Tibial nerve (tissue), 4 donors: ENCODE measurements at regions not wholly inside any gene's neighbourhood (a gene's known extent, or its start where the extent isn't known, plus 50 kb on each side); places are given as distances from the start of the nearest gene placed in this dataset.

Experiments used
- DNase-seq, 2 donors: peaks; one replicate each; pipeline ENCODE4 v3.0.0-alpha.2; 2019; ENCODE audit warnings: low spot score in 2 of 2
- H3K27ac ChIP-seq, 4 donors: fragments of 200-600 bp; sonication (generic) in 3 of 4; one replicate each; pipeline ENCODE4 v1.5.1; 2017 to 2019; ENCODE audit warnings: mild to moderate bottlenecking in 1 of 4
- H3K27me3 ChIP-seq, 2 donors: fragments of 200-600 bp; sonication (generic) in 1 of 2; one replicate each; pipeline versions ENCODE4 v1.5.1 to v1.6.0; 2017 to 2019
- H3K36me3 ChIP-seq, 3 donors: fragments of 200-600 bp; sonication (generic); one replicate each; pipeline ENCODE4 v1.5.1; 2018 to 2019
- H3K4me1 ChIP-seq, 4 donors: fragments of 200-600 bp; sonication (generic) in 3 of 4; one replicate each; pipeline ENCODE4 v1.5.1; 2017 to 2019
- H3K4me3 ChIP-seq, 4 donors: fragments of 200-600 bp; sonication (generic) in 3 of 4; one replicate each; pipeline ENCODE4 v1.5.1; 2017 to 2019; ENCODE audit warnings: mild to moderate bottlenecking in 1 of 4, moderate library complexity in 1 of 4
- H3K9me3 ChIP-seq, 4 donors: fragments of 200-600 bp; sonication (generic) in 3 of 4; one replicate each; pipeline ENCODE4 v1.5.1; 2017 to 2019
- CTCF ChIP-seq, 5 experiments: fragments of 200-600 bp in 3 of 5; fragments of 450-650 bp in 2 of 5; sonication (generic) in 3 of 5; IDR thresholded peaks; one replicate each; pipeline ENCODE4 v1.5.1; 2016 to 2019; ENCODE audit warnings: antibody characterized with exemption in 5 of 5, mild to moderate bottlenecking in 3 of 5, moderate library complexity in 2 of 5
- EP300 ChIP-seq, 2 donors: sonication (generic); formaldehyde crosslinking; IDR thresholded peaks; one replicate each; pipeline ENCODE4 v1.6.1; 2017; ENCODE audit warnings: antibody characterized with exemption in 2 of 2, mild to moderate bottlenecking in 1 of 2
- POLR2A ChIP-seq, 2 donors: fragments of 450-650 bp; IDR thresholded peaks; one replicate each; pipeline ENCODE4 v1.6.1; 2017; ENCODE audit warnings: antibody characterized with exemption in 2 of 2, mild to moderate bottlenecking in 2 of 2, moderate library complexity in 2 of 2
- WGBS, 2 donors: methylation state at CpG; one replicate each; pipeline ENCODE4 v1.1.5; 2018; 5-methylcytosine and 5-hydroxymethylcytosine counted together

DNA sequence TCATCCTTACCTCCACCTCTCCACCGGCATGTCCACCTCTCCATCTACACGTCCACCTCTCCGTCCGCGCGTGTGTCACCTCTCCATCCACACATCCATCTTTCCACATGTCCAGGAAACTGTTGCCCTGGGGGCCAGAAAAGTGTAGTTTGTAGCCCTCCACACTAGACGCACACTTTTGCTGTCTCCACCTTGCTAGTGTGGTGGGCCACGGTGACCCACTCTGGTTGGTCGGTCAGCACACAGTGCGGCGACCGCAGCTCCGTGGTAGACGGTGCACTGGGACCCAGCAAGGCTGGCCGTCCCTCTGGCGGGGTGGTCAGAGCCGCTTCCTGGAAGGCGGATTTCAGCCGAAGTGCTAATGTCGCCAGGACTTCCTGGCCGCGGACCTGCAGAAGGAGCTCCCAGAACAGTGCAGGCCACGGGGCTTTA is 268.6 kb downstream of the DLL1 start:
- 95% methylated on average over 14 to 23 of the region's 23 CpGs for WGBS, 2 donors
- Histone ChIP-seq H3K9me3 (peaks cover 0 to 7% (median 0%) of the 10 kb centered on the region in 4 donors), H3K27ac (no peak overlapping the region), H3K36me3 (no peaks in the 10 kb centered on the region), H3K4me1 (peaks cover 0 to 9% (median 0%) of the 10 kb centered on the region in 4 donors), H3K4me3 (no peak overlapping the region), H3K27me3 (peaks cover 0 to 14% of the 10 kb centered on the region in 2 donors)
- no peak for DNase-seq
- TF ChIP-seq CTCF (IDR thresholded peaks at IDR 0.05), result no peak
- TF ChIP-seq EP300 (IDR thresholded peaks at IDR 0.05), result no peak
- TF ChIP-seq POLR2A (IDR thresholded peaks at IDR 0.05), result no peak

DNA sequence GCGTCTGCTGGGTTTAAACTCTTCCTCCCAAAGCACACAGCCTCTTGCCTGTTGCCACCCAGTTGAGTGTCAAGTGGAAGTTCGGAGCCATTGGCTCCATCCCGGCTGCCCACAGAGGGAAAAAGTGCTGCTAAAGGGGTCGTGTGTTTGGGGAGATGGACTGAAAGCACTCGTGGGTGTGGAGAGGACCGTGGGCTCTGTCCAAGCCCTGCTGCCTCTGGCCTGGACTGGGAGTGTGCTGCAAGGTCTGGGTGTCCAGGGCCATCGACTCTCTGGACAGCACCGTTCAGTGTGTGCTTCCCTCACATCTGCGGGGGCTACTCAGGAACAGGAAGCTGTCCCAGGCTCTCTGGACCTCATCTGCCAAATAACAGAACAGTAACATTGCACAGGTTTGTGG is 269.3 kb downstream of the DLL1 start:
- DNase-seq, result no peak
- 86 to 91% methylated on average over 9 of the region's 9 CpGs for WGBS, 2 donors
- H3K27me3 ChIP-seq, result peaks cover 0 to 14% of the 10 kb centered on the region in 2 donors
- H3K36me3 ChIP-seq, result no peaks in the 10 kb centered on the region
- peaks cover 0 to 7% (median 0%) of the 10 kb centered on the region in 4 donors for H3K9me3 ChIP-seq
- H3K27ac ChIP-seq, result no peak overlapping the region
- H3K4me3 ChIP-seq, result no peak overlapping the region
- peaks cover 0 to 9% (median 0%) of the 10 kb centered on the region in 4 donors for H3K4me1 ChIP-seq
- no peak for TF ChIP-seq POLR2A (IDR thresholded peaks at IDR 0.05)
- no peak for TF ChIP-seq EP300 (IDR thresholded peaks at IDR 0.05)
- TF ChIP-seq CTCF (IDR thresholded peaks at IDR 0.05), result no peak

DNA sequence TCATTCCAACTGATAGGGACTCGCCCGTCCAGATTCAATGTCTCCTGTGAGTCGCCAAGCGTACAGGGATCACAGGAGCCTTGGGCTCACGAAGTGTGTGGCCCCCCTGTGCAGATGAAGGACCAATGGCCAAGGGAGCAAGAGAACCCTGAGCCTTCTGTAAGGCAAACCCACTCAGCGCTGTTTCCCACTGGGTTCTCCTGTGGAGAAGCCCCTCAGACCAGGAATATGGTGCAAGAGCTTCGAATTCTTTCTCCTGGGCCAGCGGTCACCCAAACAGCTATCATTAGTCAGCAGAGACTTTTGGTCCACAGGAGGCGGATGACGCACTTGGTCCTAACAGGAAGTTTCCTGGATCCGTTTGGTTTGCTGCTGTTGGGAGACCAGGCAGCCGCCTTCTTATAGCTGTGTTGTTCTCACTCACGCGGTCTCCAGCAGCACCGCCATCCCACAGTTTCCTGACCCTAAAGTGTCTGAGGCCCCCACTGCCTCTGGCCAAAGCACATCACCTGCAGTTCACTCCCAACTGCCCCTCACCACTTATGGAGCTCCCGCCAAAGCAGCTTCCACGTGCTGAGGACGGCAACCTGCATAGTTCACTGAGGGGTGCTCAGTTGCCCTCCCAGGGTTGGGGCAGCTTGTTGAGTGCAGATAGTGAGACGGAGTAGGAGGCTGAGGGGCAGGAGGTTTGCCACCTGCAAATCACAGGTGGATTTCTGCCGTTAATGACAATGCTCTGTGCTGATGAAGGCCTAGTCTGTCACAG is 268.6 kb downstream of the ERMARD start:
- peaks cover 0 to 7% (median 0%) of the 10 kb centered on the region in 4 donors for H3K9me3 ChIP-seq
- DNase-seq, result no peak
- WGBS, 2 donors, result 87 to 91% methylated on average over 19 to 20 of the region's 20 CpGs
- TF ChIP-seq CTCF (IDR thresholded peaks at IDR 0.05), result no peak
- no peak for TF ChIP-seq EP300 (IDR thresholded peaks at IDR 0.05)
- TF ChIP-seq POLR2A (IDR thresholded peaks at IDR 0.05), result no peak
- H3K4me3 ChIP-seq, result no peak overlapping the region
- H3K36me3 ChIP-seq, result no peaks in the 10 kb centered on the region
- H3K27me3 ChIP-seq, result peaks cover 0 to 14% of the 10 kb centered on the region in 2 donors
- H3K27ac ChIP-seq, result no peak overlapping the region
- H3K4me1 ChIP-seq, result peaks cover 0 to 9% (median 0%) of the 10 kb centered on the region in 4 donors

DNA sequence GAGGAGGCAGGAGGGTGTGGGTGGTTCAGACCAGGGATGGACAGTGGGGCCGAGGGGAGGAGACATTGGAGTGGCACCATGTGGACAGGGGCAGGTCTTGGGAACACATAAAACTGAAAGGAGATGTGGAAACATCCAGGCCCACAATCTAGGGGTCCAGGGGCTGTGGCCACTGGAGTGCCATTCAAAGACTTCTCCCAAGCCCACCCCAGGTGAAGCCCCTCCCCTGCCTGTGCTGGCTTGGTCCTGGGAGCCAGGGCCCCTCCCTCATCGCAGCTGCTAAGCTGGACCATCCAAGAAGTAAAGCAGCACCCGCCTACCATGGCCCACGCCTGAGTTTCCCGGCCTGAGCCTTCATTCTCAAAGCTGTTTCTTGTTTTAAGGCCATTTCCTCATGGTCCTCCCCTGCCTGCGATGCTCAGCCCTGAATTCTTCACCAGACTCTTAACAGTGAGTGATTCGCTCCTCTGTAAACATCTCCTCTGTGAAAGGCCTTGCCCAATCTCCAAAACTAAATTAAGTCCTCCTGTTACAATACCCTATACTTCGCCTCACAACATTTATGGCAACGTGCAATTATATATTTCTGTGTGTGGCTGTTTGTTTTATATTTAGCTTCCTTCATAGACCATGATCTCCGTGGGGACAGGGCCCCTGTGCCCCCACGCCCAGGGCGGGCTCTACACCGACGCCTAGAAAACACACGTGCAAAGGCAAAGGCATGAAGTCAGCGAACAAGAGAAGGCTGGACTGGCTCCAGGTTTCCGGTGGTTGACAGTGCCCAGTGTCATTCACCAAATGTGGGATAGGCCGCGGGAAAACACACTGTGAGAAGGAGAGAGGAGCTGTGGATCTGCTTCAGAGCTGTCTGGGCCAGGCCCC is 267.8 kb downstream of the ERMARD start:
- 70 to 72% methylated on average over 19 of the region's 19 CpGs for WGBS, 2 donors
- no peak for TF ChIP-seq POLR2A (IDR thresholded peaks at IDR 0.05)
- no peak for TF ChIP-seq EP300 (IDR thresholded peaks at IDR 0.05)
- TF ChIP-seq CTCF (IDR thresholded peaks at IDR 0.05), result no peak
- Histone ChIP-seq H3K4me3 (no peak overlapping the region), H3K27ac (no peak overlapping the region), H3K36me3 (no peaks in the 10 kb centered on the region), H3K27me3 (peaks cover 0 to 14% of the 10 kb centered on the region in 2 donors), H3K4me1 (peaks cover 0 to 9% (median 0%) of the 10 kb centered on the region in 4 donors), H3K9me3 (peaks cover 0 to 7% (median 0%) of the 10 kb centered on the region in 4 donors)
- DNase-seq, result no peak
